ENCODE measurements at regions not wholly inside any gene's neighbourhood (a gene's known extent, or its start where the extent isn't known, plus 50 kb on each side); places are given as distances from the start of the nearest gene placed in this dataset.

GRCh38 chr2:180122874-180123273, 115.8 kb upstream of the CWC22 start:
- FAIRE-seq: no peak

- no peak for FAIRE-seq
Measured at GRCh38 chr2:180115675-180116074, 108.6 kb upstream of the CWC22 start.

- FAIRE-seq: no peak
Measured at GRCh38 chr2:180115269-180115668, 108.2 kb upstream of the CWC22 start.

GRCh38 chr2:180111901-180112300, 104.8 kb upstream of the CWC22 start:
- no peak for FAIRE-seq

GRCh38 chr2:180110469-180110868, 103.4 kb upstream of the CWC22 start:
- no peak for FAIRE-seq

- FAIRE-seq: no peak
Measured at GRCh38 chr2:180101846-180102245, 94.7 kb upstream of the CWC22 start.

GRCh38 chr2:180099308-180099707, 92.2 kb upstream of the CWC22 start:
- FAIRE-seq: no peak

GRCh38 chr2:180085144-180085543, 78.0 kb upstream of the CWC22 start:
- FAIRE-seq: no peak

GRCh38 chr2:180077295-180077906, 70.3 kb upstream of the CWC22 start:
- FAIRE-seq: peak; percentile 72

- no peak for FAIRE-seq
Measured at GRCh38 chr2:180075870-180076269, 68.8 kb upstream of the CWC22 start.

- no peak for FAIRE-seq
Measured at GRCh38 chr2:180071797-180072196, 64.7 kb upstream of the CWC22 start.

GRCh38 chr2:180063494-180064092, 56.5 kb upstream of the CWC22 start:
- no peak for FAIRE-seq

GRCh38 chr2:180062178-180062577, 55.1 kb upstream of the CWC22 start:
- no peak for FAIRE-seq

GRCh38 chr2:180061546-180061945, 54.4 kb upstream of the CWC22 start:
- no peak for FAIRE-seq

GRCh38 chr2:180061085-180061484, 54.0 kb upstream of the CWC22 start:
- no peak for FAIRE-seq

- no peak for FAIRE-seq
Measured at GRCh38 chr2:180058993-180059392, 51.9 kb upstream of the CWC22 start.

- FAIRE-seq: no peak
Measured at GRCh38 chr2:180057706-180058412, 50.8 kb upstream of the CWC22 start.
